DMS153 (cell line): ENCODE measurements at regions not wholly inside any gene's neighbourhood (a gene's known extent, or its start where the extent isn't known, plus 50 kb on each side); places are given as distances from the start of the nearest gene placed in this dataset.
"Not testable (repeated sequence)": the region's sequence is repeated elsewhere in the genome, so short reads cannot be mapped to it uniquely, and the experiment has no call there.

ENCODE experiments used
- DNase-seq: peaks from one replicate; lab custom pipeline; 2025; lab: John Stamatoyannopoulos, UW

GRCh38 chr6:145115638-145116037 is 619.7 kb downstream of the EPM2A start:
- no peak for DNase-seq

DNA sequence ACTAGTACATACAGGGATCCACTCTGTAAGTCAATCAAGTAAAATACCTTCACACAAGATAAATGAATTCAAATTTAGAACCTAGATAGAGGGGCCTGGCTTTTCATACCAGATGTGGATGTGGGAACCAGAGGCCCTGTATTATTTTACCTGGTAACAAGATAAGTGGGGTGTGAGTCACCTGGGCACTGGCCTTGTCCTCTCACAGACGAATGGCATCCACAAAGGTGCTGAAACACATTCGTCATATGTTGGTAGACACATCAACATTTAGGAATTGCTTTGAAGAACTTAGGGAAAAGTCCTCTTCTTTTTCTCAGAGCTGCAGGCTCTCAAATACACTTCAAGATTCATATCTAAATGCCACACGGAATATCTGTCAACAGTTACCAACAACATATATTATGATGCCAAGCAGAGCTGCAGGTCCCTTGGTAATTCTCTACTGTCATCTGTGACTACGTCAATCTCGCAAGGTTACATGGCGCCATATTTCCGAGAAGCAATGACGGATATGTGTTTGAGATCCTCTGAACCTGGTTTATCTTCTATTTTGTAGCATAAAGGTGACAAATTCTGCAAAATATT is 618.6 kb downstream of the EPM2A start:
- no peak for DNase-seq

- DNase-seq: no peak
These were observed 617.1 kb downstream of the EPM2A start for GRCh38 chr6:145118224-145118623.

DNA sequence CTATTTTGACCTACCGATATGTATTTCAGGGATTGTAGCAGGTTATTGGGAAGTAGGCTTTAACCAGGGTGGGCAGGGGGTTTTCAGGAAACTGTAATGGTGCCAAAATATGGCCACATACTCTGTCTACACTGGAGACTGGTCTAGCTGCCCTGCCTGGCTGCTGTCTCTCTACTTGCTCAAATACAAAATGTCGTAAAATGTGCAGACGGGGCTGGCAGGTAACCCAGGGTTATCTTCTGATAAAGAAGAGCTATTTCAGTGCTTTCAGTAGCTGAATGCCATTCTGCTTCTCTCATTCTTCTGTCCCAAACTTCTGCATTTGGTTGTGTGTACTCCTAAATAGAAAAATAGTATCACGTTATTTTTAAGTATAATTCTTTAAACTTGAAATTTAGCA is 616.2 kb downstream of the EPM2A start:
- DNase-seq: no peak

DNA sequence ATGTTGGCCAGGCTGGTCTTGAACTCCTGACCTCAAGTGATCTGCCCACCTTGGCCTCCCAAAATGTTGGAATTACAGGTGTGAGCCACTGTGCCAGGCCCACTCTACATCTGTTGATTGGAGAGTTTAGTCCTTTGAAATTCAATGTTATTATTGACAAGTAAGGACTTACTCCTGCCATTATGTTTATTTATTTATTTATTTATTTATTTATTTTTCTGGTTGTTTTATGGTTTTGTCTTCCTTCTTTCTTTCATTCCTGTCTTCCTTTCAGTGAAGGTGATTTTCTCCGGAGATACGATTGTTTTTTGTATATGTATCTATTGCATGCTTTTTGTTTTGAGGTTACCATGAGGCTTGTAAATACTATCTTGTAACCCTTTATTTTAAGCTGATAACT is 602.6 kb downstream of the EPM2A start:
- DNase-seq: no peak

- DNase-seq: no peak
These were observed 599.6 kb downstream of the EPM2A start for GRCh38 chr6:145135702-145136101.

GRCh38 chr6:145137425-145137824 is 597.9 kb downstream of the EPM2A start:
- DNase-seq: no peak

DNA sequence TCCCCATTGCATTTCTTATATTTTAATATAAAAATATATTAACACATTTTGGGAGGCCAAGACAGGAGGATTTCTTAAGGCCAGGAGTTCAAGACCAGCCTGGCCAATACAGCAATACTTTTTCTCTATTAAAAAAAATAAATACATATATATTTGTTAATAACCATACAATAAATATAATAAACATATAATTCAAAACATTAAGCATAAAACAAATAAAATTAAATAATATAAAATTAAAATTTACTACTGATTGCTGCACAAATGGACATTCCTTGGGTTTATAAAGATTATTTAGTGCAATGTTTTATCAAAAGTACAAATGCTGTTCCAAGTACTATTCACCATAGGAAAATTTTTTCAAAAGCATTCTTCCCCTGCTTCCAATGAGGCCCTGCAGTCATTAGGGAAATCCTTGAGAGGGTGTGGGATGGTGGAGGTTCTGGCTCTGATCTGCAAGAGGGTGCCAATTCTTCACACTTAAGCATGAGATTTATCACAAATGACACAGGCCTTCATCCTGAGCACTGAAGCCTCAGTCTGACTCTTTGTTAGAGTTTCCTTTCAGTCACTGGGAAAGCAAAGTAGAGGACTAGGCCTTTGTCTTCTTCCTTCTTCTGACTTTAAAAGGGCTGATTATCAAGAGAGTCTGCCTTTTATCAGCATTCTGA is 596.7 kb downstream of the EPM2A start:
- DNase-seq: no peak

DNA sequence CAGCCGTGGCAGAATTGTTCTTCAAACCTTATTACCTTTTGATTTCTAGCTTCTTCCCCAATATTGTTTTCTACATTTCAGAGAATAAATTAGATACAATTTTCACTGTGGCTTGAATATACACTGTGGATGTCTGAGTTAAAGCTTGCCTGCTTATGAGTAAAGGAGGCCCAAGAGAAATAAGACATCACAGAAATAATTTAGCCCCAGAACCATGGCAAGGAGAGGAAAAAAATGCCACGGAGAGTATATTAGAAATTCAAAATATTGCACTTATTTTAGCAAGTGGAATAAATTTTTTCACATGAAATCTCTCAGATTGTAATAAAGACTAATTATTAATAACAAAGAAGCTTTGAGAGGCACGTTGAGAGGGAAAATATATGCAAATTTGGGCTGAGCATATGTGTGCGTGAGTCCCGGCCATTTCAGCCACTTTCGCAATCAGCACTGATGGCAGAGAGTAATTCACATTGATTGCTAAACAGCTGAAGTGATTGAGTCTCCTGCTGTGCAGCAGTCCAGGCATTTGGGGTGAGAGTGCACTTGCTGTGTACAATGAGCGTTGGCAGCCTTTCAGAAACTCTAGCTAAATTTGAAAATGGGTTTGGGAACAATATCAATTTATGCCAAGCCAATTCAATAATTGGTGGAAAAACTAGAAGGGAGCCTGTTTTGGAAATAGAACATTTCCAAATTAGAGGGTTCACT is 596.0 kb downstream of the EPM2A start:
- no peak for DNase-seq

GRCh38 chr6:145139895-145140294 is 595.4 kb downstream of the EPM2A start:
- no peak for DNase-seq

- no peak for DNase-seq
These were observed 593.7 kb downstream of the EPM2A start for GRCh38 chr6:145141572-145141971.

DNA sequence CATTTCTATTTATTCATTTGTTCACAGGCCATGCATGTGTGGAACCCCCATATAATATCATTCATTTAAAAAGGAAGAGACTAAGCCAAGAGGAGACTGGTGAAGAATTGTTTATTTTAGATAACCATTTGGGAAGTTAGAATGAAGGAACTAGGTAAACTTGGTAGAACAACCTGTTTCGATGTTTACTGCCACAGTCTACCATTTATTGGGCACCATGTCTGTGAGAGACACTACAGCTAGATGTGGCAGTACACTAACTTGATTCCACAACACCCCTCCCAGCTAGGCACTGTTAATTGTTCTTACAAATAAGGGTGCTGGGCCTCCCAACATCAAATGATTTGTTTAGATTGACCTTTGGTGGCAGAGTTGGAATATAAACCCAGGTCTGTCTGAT is 592.4 kb downstream of the EPM2A start:
- DNase-seq: no peak

GRCh38 chr6:145143379-145143778 is 591.9 kb downstream of the EPM2A start:
- no peak for DNase-seq

- no peak for DNase-seq
These were observed 587.8 kb downstream of the EPM2A start for GRCh38 chr6:145147559-145147958.

DNA sequence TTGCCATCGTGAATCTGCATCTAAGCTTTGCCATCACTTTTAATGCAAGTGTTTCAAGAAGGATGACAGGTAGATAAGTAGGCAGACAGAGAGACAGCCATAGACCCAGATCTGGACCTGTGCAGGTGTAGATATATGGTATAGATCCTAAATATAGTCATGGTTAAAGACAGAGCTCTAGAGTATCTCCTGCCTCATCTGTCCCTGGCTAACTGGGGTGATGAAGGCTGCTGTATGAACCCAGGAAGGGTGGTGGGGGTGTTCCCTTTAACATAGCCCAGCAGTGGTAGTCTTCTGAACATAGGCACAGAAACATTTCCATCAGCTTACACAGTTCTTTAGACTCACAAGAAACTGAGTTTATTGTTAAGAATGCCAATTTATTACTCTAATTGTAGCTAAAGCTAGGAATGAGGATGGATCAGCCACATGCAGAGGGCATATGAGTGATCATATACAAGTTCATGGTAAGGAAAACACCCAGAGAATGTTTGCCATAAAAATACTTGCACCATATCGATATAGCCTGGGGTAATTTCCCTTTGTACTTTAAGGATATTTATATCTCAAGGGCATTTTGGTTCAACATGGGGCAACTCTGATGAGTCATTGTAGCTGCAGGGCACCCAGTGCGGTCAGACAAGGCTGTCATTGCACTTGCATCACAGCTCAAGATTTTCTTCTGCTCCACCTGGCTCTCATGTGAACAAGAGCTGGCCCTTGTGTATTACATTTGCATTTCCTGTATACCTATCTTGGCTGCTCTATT is 587.2 kb downstream of the EPM2A start:
- peak; percentile 60 for DNase-seq

GRCh38 chr6:145148776-145149175 is 586.5 kb downstream of the EPM2A start:
- no peak for DNase-seq

- no peak for DNase-seq
These were observed 583.7 kb downstream of the EPM2A start for GRCh38 chr6:145151624-145152023.

DNA sequence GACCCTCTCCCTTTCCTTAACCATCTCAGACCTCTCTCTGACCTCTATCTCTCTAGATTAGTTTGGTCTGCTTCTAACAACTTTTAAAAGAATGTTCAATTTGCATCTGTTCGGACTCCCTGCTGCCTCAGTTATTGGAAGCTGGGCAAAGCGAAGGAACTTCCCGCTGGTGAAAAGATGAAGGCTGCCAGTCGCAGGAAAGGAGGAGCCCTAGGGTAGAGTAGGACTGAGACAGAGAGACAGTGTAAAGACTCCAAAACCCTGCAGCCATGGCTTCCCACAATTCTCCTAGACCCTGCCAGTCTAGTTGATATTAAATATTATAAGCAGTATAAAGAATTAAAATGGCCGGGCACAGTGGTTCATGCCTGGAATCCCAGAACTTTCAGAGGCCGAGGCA is 581.8 kb downstream of the EPM2A start:
- no peak for DNase-seq

- no peak for DNase-seq
These were observed 579.9 kb downstream of the EPM2A start for GRCh38 chr6:145155411-145155810.

DNA sequence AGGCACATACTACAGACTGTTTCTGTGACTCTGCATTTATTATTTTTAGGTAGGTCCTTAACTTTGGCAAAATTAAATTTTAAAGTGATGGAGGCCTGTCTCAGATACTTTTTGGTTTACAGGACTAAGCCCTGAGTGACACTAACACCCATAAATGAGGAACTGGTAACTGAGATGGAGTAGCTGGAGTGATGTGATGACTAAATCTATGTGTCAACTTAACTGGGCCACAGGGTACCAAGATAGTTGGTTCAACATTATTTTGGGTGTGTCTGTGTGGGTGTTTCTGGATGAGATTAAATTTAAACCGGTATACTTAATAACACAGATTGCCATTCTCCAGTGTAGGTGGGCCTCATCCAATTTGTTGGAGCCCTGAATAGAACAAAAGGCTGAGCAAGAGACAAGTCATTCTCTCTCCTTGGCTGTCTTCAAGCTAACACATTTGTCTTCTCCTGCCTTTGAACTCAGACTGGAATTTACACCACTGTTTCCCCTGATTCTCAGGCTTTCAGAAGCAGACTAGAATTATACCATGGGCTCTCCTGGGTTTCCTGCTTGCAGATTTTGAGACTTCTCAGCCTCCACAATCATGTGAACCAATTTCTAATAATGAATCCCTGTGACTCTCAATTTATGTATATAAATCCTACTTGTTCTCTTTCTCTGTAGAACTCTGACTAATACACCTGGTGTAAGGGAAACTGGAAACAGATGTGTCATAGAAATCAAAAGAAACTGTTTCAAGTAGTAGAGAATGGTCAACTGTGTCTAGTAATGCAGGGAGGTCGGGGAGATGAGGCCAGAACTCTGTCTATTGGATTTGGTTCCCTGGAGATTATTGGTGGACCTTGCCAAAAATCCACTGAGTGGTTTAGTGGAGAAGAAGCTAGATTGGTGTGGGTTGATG is 579.2 kb downstream of the EPM2A start:
- DNase-seq: no peak

DNA sequence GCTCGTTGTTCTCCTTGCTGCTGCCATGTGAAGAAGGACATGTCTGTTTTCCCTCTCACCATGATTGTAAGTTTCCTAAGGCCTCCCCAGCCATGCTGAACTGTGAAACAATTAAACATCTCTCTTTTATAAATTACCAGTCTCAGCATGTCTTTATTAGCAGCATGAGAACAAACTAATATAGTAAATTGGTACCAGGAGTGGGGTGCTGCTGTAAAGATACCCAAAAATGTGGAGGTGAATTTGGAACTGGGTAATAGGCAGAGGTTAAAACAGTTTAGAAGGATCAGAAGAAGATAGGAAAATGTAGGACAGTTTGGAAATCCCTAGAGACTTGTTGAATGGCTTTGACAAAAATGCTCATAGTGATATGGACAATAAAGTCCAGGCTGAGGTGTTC is 576.7 kb downstream of the EPM2A start:
- DNase-seq: not testable (repeated sequence)

DNA sequence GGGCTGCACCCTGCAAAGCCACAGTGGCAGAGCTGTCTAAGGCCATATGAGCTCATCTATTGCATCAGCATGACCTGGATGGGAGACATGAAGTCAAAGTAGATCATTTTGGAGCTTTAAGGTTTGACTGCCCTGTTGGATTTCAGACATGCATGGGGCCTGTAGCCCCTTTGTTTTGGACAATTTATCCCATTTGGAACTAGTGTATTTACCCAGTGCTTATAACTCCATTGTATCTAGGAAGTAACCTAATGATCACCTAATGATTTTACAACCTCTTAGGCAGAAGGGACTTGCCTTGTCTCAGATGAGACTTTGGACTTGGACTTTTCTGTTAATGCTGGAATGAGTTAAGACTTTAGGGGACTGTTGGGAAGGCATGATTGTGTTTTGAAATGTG is 575.4 kb downstream of the EPM2A start:
- no peak for DNase-seq
